DMS153 treated with DMSO at 0.1 percent for 48 hours (cell line): ENCODE measurements at regions not wholly inside any gene's neighbourhood (a gene's known extent, or its start where the extent isn't known, plus 50 kb on each side); places are given as distances from the start of the nearest gene placed in this dataset.

ENCODE experiments used
- DNase-seq: peaks from one replicate; lab custom pipeline; 2025; ENCODE audit not compliant: unreplicated experiment; lab: John Stamatoyannopoulos, UW

DNA sequence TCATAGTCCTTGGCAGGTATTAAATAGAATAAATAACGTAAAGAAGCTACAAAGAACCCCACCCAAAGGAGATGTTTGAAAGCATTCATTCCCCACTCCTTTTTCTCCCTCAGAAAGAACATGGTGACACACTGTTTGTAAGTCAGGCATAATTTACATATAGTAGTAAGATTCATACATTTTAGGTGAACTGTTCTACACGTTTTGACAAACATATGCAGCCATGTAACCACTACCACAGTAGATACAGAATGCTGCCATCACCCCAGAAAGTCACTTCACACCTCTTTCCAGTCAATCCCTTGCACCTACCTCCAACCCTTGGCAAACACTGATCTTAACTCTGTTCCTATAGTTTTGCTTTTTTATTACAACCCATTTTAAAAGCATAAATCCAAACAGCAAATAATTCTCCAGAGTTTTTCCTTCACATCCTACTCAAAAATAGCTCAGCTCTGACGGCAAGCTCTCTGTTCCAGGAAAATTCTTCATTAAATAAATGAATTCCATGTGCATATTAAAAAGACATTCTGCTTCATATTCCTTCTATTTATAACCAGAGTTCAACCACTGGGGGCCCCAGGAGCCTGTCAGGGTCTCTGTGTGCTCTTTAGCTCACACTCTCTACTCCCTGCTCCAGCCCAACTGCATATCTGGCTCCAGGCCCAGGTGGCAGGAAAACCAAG lies 258.8 kb downstream of the PLPP3 start:
- no peak for DNase-seq

DNA sequence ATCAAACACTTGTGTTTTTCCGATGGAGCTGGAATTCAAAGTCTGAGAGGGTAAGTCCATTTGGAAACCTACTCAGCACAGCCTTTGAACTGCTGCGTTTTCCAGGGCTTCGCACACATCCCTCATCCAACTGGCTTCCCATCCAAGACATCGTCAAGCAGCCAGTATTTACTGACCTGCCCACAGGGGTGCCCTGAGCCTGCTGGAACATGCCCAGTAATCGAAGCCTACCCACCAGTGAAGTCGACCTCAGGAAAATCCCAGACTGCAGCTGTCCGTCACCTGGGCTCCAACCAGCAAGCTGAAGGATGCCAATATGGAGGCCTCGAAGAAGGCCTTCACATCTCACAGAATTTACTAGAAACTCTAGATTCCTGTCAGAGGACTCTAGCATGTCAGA lies 261.6 kb downstream of the PLPP3 start:
- no peak for DNase-seq

DNA sequence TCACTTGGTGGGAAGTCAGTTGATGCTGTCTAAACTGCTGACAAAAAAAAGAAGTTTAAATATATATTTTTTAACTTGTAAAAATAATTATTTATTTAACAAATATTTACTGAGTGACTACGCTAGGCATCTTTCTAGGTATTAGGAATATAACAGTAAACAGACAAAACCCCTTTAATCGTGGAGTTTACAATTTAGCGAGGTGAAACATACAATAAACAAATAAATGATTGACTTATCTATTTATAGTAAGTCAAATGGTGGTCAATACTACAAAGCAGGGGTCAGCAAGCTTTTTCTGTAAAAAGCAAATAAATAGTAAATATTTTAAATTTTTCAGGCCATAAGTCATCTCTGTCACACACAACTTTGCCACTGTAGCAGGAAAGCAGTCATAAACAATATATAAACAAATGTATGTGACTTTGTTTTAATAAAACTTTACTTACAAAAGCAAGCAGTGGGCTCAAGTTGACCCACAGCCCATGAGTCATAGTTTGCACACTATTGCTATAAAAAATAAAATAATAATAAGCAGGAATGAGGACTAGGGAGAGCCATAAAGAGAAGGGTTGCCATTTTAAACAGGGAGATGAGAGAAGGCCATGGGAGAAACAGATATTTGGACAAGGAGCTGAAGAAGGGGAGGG lies 263.9 kb downstream of the PLPP3 start:
- DNase-seq: no peak

DNA sequence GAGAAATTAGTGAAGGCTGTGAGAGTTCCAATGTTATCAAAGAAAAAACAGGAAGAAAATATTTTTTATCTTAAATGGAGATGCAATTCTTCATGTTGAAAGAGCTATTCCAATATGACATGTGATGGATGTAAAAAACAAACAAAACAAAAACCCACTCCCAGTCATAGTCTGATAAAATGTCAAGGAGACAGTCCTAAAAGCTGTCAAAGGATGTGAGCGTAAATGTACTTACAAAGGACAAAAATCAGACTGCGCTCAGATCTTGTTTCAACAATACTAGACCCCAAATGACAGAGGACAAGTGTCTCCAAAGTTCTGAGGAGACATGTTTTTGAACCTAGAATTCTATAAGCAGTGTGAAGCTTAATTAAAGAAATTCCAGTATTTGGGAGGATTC lies 265.8 kb downstream of the PLPP3 start:
- no peak for DNase-seq

DNA sequence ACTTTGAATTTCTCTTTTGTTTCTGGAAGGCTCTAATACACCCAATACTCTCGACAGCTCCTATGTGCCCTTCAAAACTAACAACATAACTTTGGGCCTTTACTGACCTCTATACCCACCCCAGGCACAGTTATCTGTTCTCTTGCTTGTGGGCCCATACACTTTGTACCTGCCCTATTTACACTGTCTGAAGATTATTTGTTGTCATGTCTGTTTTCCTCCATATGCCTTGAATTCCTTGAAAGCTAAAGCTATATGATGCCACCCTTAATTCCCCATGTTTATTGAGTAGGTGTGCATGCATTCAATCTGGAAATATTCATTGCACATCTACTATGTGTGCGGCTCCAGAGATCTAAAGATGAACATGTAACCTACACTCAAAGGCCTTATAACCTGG lies 267.6 kb downstream of the PLPP3 start:
- no peak for DNase-seq

DNA sequence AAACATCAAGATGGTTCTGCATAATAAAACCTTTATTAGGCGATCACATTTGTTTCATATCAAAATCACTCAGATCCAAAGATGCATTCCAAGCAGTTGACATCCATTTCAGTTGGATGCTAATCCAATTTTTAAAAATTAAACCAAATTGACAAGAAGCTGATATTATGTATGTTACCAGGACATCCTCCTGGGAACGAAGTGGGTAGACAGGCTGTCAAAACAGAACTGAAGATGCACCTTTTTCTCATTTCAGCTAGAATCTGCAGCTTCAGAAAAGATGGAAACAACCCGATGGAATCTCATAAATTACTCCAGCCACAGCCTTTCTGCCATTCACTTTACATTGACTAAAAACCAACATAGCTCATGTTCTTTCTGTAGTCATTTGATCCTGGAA lies 268.4 kb downstream of the PLPP3 start:
- DNase-seq: no peak

DNA sequence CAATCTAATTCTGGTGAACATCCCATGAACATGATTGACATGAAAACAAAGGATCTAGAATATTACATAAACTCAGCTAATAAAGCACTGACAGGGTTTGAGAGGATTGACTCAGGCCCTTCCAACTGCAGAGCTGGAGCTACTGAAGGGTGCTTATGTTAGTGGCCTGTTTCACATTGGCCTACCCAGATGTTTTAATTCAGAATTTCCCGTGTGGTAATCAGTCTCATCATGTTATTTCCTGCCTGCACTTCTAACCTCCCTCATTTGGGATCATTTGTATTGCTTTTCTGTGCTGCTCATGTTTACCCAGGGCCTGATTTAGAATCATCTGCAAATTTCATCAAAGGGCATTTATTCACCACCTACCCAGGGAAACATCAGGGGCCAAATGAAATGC lies 270.3 kb downstream of the PLPP3 start:
- no peak for DNase-seq

DNA sequence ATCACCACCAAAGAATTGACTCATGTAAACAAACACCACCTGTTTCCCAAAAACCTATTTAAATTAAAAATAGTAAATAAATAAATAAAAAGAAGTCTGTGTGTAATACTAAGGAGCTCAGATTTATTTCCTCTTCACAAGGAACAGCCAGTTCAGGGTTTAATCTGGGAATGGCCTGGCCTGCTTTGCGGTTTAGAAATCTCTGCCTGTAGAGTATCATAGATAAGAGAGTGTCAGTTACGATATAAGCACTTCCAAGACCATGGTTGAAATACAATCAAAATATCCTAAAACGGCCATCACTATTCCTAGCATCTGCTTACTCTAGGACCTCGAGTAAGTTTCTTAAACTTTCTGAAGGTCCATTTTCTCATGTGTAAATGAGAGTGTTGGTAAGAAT lies 274.4 kb downstream of the PLPP3 start:
- DNase-seq: no peak

DNA sequence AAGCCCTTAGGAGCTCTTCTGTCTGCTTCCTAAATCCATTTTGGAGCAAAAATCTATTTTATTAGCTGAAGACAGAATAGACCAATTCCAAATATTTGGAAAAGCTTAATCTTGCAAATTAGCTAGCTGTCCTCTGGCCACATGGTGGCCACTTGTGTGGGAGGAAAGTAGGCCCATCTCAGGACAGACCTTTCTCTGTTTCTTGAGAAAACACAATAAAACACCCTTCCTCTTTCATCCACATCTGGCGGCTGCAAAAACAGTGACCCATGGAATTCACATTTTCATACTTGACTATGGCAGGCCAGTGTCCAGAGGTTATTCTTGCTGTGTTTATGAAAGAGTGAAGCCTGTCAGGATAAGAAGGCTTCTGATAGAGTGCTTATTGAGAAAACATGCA lies 275.6 kb downstream of the PLPP3 start:
- DNase-seq: no peak

DNA sequence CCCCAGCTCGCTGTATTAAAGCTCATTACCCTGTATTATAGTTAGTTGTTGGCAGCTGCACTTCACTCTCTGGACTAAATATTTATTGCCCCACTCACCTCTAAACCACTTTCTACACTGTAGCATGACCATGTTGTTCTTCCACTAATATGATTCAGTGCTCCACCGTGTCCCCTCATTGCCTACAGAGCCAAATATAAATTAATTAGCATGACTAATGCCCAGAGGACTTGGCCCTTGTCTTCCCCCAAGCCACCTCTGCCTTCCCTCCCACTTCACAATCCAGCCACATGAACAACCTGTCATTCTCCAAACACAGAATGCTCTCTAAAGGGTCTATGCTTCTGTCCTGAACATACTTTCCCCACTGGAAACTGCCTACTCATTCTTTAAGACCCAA lies 276.5 kb downstream of the PLPP3 start:
- DNase-seq: no peak

DNA sequence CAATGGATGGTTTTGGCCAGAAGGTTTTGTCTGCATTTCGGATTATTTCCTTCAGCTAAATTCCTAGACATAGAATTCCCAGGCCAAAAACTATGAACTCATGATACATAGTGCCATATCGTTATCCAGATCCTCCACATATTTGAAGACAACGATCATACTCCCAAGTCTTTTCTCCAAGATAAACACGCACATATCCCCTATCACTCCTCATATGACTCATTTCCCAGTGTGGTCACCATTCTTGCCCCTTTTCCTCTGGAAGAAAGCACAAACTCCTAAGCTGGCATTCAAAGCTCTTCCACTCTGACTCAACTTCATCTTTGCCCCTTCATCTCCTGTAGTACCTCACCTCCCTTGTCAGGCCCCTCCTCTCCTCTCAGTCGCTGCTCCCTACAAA lies 277.6 kb downstream of the PLPP3 start:
- no peak for DNase-seq

DNA sequence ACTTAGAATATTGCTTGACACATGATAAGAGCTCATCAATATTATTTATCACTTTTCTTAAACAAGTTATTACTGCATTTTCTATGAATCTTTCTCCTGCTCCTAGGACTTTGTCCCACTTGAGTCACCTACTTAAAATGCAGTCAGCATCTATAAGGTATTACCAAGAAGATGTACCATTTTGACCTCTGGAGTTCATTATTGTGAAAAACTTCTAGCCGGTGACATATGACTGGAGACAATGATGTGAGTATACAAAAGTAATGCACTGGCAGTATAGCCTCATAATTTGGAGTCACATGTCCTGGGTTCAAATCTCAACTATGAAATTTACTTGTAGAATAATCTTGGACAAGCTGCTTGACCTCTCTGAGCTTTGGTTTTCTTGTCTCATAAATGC lies 278.5 kb downstream of the PLPP3 start:
- DNase-seq: no peak

DNA sequence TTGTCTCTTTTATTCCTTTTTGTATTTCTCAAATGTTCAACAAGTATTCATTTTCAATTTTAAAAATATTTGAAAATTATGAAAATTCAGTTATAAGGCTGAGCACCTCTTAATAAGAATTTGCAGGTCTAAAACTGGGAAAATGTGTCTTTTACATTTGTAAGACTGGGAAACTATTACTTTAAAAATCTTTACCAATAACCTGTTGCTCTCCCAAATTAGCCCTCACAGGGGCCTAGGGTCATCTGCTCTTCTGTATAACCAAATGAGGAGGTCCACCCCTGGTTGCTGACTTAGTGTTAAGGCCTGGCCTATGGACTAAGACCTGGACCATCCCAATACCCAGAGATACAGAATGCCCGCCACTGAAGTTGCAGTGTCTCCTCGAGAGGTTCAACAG lies 280.5 kb downstream of the PLPP3 start:
- no peak for DNase-seq

DNA sequence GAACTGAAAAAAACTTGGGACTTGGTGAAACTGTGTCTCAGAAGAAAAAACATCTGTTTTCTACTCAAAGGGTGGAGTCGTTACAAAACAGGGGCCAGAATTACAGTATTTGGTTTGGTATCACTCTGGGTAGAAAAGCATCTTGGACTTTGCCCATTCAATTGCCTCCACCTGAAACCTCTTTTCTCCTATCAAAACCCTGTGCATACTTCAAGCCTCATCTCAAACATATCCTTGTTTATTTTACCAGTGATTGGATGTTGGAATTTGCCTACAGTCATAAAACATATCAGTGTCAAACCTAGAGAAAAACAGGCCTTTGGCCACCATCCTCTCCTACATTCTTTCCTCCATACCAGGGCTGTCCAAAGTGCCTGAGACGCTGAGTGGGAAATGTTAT lies 281.5 kb downstream of the PLPP3 start:
- DNase-seq: no peak

DNA sequence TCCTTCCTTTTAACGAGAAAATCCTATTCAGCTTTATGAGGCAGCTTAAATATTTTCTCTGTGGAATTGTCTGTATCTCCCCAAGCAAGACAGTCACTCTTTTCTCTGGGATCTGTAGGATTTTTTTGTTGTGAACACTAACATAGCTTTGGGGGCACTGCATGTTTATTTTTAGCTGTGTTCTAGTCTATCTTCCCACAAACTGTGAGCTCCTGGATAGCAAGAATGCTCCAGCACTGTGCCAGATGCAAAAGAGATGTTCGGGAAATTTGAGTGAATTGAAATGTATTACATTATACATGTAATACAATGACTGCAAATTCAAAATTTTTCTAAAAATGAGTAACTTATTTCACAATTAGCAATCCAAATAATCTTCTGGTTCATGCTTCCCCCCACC lies 282.2 kb downstream of the PLPP3 start:
- no peak for DNase-seq

DNA sequence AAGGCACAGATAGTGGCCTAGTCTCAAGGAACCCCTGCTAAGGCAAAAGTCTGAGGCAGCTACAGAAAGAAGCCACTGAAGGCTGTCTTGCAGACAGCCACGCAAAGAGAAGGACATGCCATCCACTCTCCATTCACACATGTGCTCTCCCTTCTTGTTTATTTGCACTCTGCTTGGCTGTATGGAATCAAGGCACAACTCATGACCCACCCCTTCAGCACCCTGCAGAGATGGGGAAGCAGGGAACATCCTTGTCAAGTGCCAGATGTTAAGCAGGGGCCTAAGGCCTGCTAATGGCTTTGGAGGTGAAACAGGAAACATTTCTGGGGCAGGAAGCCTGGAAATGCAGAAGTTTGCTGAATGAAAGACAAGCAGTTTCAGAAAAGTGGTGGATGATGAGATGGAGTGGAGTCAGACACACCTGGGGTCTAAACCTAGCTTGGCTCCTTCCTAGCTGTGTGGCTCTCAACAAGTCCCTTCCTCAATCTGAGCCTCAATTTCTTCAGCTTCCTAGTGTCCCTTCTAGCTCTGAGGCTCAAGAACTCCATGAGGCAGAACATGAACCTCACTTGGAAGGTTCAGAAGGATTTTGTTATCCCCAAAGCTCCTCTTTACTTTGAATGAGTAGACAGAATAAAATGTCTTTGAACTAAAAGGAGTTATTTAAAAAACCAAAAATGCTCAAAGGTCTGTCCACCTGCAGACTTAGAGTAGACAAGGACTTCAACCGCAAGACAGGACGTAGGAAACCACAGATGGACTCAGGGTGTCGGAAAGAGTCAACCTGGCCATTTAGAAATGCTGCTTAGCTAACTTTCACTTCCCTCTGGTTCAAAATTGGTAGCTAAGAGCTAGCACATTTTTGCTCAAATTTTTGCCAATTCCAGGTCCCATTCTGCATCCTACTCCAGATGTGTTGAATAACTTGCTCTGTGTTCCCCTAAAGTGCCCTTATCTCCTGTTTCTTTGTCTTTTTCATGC lies 283.1 kb downstream of the PLPP3 start:
- DNase-seq: no peak

DNA sequence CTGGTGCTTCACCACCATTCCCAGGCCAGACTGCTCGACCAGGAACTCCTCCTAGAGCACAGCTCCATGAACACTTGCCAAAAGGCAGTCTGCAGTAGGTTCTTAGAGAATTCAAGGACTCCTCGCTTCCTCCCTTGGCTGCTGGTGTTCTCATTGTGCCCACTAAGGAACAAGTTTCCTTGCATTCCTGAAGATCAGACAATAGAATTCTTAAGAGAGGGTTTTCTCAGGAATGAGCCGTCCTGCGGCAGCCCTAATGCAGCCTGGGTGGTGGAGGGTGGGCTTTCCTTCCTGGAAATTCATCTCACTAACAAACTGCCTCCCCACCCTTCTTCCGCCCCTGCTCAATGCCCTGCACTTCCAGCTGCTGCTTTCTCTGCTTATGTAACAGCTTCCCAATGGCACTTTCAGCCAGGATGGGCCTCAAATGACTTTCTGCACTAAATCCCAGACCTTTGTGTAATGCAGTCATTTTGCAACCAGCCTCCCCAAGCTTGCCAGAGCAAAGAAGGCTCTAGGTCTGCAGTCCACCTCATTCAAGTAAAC lies 287.9 kb downstream of the PLPP3 start:
- DNase-seq: no peak

DNA sequence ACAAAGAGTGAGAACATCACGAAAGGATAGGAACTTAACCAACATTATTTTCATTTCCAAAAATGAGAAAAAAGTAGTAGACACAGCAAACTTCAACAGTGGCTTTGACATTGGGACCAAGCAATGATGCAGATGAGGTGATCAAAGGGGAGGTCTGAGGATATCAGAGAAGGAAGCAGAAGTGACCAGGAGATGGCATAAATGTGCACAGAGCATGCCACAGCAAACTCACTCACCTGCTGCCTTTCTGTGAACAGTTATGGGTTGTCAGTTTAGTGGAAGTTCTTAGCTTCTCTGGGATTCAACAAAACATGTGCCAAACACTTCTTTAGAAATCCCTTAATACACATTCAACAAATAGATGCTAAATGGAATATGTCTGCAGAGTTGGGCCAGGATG lies 290.1 kb downstream of the PLPP3 start:
- no peak for DNase-seq

DNA sequence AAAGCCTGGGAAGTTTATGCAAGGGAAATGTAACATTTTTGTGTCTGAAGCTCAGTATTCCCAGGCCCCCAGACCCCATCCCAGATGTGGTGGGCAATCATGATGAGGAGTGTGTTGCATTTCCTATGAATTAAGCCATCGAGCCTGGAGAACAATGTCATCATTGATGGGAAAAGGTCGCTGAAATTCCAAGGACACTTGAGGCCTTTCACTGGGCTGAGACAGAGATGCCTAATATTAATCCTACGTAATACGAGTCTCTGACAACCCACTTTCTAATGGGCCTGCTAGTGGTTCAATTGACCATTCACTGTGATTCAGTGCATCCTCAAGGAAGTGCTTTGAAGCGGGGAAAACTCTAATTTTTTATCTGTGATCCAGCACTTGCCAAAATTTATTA lies 291.6 kb downstream of the PLPP3 start:
- DNase-seq: no peak

DNA sequence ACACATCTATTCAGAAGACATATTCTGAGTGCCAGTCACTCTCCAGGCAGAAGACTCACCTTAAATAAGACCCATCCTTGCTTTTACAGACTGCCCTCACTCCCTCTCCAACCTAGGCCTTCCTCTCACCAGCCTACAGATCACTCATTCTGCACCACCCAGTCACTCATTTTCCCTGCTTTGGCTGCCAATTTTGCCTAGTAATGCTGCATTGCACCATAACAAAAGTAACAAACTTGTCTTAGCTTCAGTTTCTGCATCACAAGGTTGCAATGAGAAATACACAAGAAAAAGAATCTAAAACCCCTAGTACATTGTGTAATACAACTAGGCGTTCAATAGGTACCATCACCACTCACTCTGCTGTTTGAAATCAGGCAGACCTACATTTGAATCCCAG lies 292.4 kb downstream of the PLPP3 start:
- no peak for DNase-seq

DNA sequence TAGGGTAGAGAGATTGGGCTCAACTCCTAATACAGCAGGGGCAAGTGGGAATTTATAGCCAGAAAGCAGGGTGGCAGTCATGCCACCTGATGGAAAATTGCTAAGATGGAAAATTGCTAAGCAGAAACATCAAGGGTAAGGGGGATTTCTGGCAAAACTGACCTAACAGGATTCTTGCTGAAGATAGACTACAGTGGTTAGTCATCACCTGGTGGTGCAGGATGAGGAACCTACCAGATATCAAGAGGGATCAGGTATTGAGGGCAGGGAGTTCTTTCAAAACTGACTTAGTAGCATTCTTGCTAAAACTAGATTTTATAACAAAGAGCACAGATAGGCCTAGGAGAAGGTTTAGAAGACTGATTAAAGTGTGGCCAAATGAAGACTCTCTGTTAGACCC lies 292.9 kb downstream of the PLPP3 start:
- no peak for DNase-seq
